Natural killer cell (primary cell): ENCODE measurements at regions not wholly inside any gene's neighbourhood (a gene's known extent, or its start where the extent isn't known, plus 50 kb on each side); places are given as distances from the start of the nearest gene placed in this dataset.

Experiments
- ATAC-seq, 3 donors: fragments of 150-1000 bp in 2 of 3; fragments of 200-7000 bp in 1 of 3; cut with Tn5 transposase; 1 replicate in 1 of 3; 2 replicates in 2 of 3; pipeline ENCODE4 v1.10.0; 2021; ENCODE audit warnings: mild to moderate bottlenecking in 2 of 3, moderate library complexity in 2 of 3
- DNase-seq, 2 donors: peaks; one replicate each; pipeline versions ENCODE4 v3.0.0 to v3.0.0-alpha.2; 2013 to 2021; ENCODE audit warnings: mixed read lengths in 1 of 2
- H3K27ac ChIP-seq: one replicate; pipeline ENCODE4 v1.5.1; 2013; ENCODE audit warnings: mild to moderate bottlenecking, low read length
- H3K27me3 ChIP-seq: one replicate; pipeline ENCODE4 v1.6.1; 2013; ENCODE audit warnings: low read length; ENCODE audit not compliant: control insufficient read depth, insufficient read depth
- H3K36me3 ChIP-seq: one replicate; pipeline ENCODE4 v1.6.1; 2013; ENCODE audit warnings: low read length; ENCODE audit not compliant: control insufficient read depth, insufficient read depth
- H3K4me1 ChIP-seq: one replicate; pipeline ENCODE4 v1.6.1; 2013; ENCODE audit warnings: low read length; ENCODE audit not compliant: control insufficient read depth, insufficient read depth
- H3K4me3 ChIP-seq: one replicate; pipeline ENCODE4 v1.5.1; 2013; ENCODE audit warnings: low read length
- H3K9me3 ChIP-seq: one replicate; pipeline ENCODE4 v1.6.1; 2013; ENCODE audit warnings: low read length; ENCODE audit not compliant: control insufficient read depth, insufficient read depth
- H3K27ac Mint-ChIP-seq, 2 donors: one replicate each; pipeline ENCODE4 v1.8.0; 2022; ENCODE audit warnings: mild to moderate bottlenecking in 2 of 2, mixed read lengths in 2 of 2, moderate library complexity in 1 of 2
- H3K27me3 Mint-ChIP-seq, 2 donors: one replicate each; pipeline ENCODE4 v1.8.0; 2022; ENCODE audit warnings: low read depth in 2 of 2, mixed read lengths in 2 of 2
- H3K36me3 Mint-ChIP-seq: one replicate; pipeline ENCODE4 v1.8.0; 2022; ENCODE audit warnings: mixed read lengths
- H3K4me1 Mint-ChIP-seq, 2 donors: one replicate each; pipeline ENCODE4 v1.8.0; 2022; ENCODE audit warnings: mixed read lengths in 2 of 2
- H3K4me3 Mint-ChIP-seq: one replicate; pipeline ENCODE4 v1.8.0; 2022; ENCODE audit warnings: mild to moderate bottlenecking, moderate library complexity, mixed read lengths
- H3K9me3 Mint-ChIP-seq, 2 donors: one replicate each; pipeline ENCODE4 v1.8.0; 2022; ENCODE audit warnings: mixed read lengths in 2 of 2
- WGBS: methylation state at CpG from one replicate; pipeline ENCODE4 v1.1.7; 2013; ENCODE audit warnings: missing lambda C conversion rate; ENCODE audit not compliant: insufficient coverage; 5-methylcytosine and 5-hydroxymethylcytosine counted together
- intact Hi-C: fragments of 100-400 bp; cut with micrococcal nuclease; formaldehyde crosslinking; loops from one replicate; pipeline ENCODE4 v1.14.2; 2022
- TF ChIP-seq, protein P1 (sequence below): fragments of 200-600 bp; IDR thresholded peaks from one replicate; pipeline ENCODE4 v1.8.0; 2022; ENCODE audit warnings: antibody characterized with exemption

- TF ChIP-seq, protein P1, sequence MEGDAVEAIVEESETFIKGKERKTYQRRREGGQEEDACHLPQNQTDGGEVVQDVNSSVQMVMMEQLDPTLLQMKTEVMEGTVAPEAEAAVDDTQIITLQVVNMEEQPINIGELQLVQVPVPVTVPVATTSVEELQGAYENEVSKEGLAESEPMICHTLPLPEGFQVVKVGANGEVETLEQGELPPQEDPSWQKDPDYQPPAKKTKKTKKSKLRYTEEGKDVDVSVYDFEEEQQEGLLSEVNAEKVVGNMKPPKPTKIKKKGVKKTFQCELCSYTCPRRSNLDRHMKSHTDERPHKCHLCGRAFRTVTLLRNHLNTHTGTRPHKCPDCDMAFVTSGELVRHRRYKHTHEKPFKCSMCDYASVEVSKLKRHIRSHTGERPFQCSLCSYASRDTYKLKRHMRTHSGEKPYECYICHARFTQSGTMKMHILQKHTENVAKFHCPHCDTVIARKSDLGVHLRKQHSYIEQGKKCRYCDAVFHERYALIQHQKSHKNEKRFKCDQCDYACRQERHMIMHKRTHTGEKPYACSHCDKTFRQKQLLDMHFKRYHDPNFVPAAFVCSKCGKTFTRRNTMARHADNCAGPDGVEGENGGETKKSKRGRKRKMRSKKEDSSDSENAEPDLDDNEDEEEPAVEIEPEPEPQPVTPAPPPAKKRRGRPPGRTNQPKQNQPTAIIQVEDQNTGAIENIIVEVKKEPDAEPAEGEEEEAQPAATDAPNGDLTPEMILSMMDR = no peak
- Mint-ChIP-seq H3K27ac (no peak overlapping the region), H3K36me3 (no peaks in the 10 kb centered on the region), H3K27me3 (no peaks in the 10 kb centered on the region), H3K4me1 (no peaks in the 10 kb centered on the region), H3K9me3 (peaks cover 0 to 4% of the 10 kb centered on the region in 2 donors), H3K4me3 (no peak overlapping the region)
- WGBS = 82% methylated on average over 7 of the region's 7 CpGs
- no peaks in the 10 kb centered on the region for H3K4me1 ChIP-seq
- DNase-seq = no peak
- H3K9me3 ChIP-seq = no peaks in the 10 kb centered on the region
- no peaks in the 10 kb centered on the region for H3K36me3 ChIP-seq
- intact Hi-C loops = no loop called here
- H3K27ac ChIP-seq = no peak overlapping the region
- no peaks in the 10 kb centered on the region for H3K27me3 ChIP-seq
- ATAC-seq = no peak
- no peak overlapping the region for H3K4me3 ChIP-seq
Observed at GRCh38 chr6:19035461-19036195, 648.5 kb downstream of the RNF144B start.

GRCh38 chr6:19036196-19036555 is 649.0 kb downstream of the RNF144B start:
- Histone ChIP-seq H3K27me3 (no peaks in the 10 kb centered on the region), H3K27ac (no peak overlapping the region), H3K9me3 (no peaks in the 10 kb centered on the region), H3K36me3 (no peaks in the 10 kb centered on the region), H3K4me1 (no peaks in the 10 kb centered on the region), H3K4me3 (no peak overlapping the region)
- Mint-ChIP-seq H3K4me1 (no peaks in the 10 kb centered on the region), H3K9me3 (peaks cover 0 to 4% of the 10 kb centered on the region in 2 donors), H3K4me3 (no peak overlapping the region), H3K27ac (no peak overlapping the region), H3K27me3 (no peaks in the 10 kb centered on the region), H3K36me3 (no peaks in the 10 kb centered on the region)
- TF ChIP-seq, protein P1 = no peak
- intact Hi-C loops = no loop called here
- ATAC-seq = no peak
- DNase-seq = no peak
- WGBS = 72% methylated on average over 2 of the region's 2 CpGs

DNA sequence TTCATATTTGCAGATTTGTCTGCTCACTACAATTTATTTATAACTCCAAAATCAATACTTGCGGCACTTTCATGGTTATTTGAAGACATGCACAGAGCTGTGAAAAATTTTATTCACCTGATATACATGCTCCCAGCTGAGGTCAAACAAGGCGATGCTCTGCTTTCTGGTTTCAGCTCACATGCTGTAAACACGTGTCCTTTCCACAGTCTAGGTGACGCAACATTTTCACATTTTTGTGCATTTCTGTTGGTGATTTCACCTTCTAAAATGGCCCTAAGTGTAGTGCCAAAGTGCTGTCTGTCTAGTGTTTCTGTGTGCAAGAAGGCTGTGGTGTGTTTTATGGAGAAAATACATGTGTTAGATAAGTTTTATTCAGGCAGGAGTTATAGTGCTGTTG is 650.5 kb downstream of the RNF144B start:
- TF ChIP-seq, protein P1 = no peak
- Histone ChIP-seq H3K27me3 (no peaks in the 10 kb centered on the region), H3K27ac (no peak overlapping the region), H3K9me3 (no peaks in the 10 kb centered on the region), H3K4me1 (no peaks in the 10 kb centered on the region), H3K36me3 (no peaks in the 10 kb centered on the region), H3K4me3 (no peak overlapping the region)
- Mint-ChIP-seq H3K36me3 (no peaks in the 10 kb centered on the region), H3K27ac (no peak overlapping the region), H3K27me3 (no peaks in the 10 kb centered on the region), H3K4me1 (no peaks in the 10 kb centered on the region), H3K9me3 (peaks cover 0 to 3% of the 10 kb centered on the region in 2 donors), H3K4me3 (no peak overlapping the region)
- DNase-seq = no peak
- intact Hi-C loops = no loop called here
- WGBS = 86% methylated on average over 4 of the region's 4 CpGs
- no peak for ATAC-seq

DNA sequence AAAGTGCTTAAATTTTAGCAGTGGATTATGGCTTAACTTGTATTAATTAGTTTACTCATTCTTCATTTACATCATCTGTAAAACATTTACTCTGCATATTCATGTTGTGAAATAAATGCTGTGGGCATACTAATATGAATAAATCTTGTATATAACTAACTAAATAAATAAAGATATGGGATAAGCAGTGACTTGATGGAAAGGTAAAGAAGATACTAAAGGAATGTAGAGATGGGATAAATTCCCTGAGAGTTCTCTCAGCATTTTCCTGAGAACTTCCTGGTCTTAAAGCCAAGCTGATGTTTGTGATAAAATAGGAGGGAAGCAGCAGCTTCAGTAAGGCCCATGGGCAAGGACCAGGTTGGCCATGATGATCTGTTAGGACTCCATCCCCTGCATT is 652.1 kb downstream of the RNF144B start:
- H3K4me3 Mint-ChIP-seq = no peak overlapping the region
- no peaks in the 10 kb centered on the region for H3K9me3 ChIP-seq
- no peak for DNase-seq
- peaks cover 0 to 2% of the 10 kb centered on the region in 2 donors for H3K9me3 Mint-ChIP-seq
- no peaks in the 10 kb centered on the region for H3K4me1 ChIP-seq
- H3K27me3 Mint-ChIP-seq = no peaks in the 10 kb centered on the region
- H3K36me3 Mint-ChIP-seq = no peaks in the 10 kb centered on the region
- TF ChIP-seq, protein P1 = no peak
- H3K4me1 Mint-ChIP-seq = no peaks in the 10 kb centered on the region
- no peaks in the 10 kb centered on the region for H3K27me3 ChIP-seq
- intact Hi-C loops = no loop called here
- ATAC-seq = no peak
- no peak overlapping the region for H3K27ac Mint-ChIP-seq
- H3K27ac ChIP-seq = no peak overlapping the region
- no peak overlapping the region for H3K4me3 ChIP-seq
- H3K36me3 ChIP-seq = no peaks in the 10 kb centered on the region
